HG02884 (cell line): ENCODE measurements at regions not wholly inside any gene's neighbourhood (a gene's known extent, or its start where the extent isn't known, plus 50 kb on each side); places are given as distances from the start of the nearest gene placed in this dataset.

Source experiments
- ATAC-seq: cut with Tn5 transposase; IDR thresholded peaks from one replicate; pipeline ENCODE4 v1.9.1; 2021; ENCODE audit warnings: mild to moderate bottlenecking, moderate library complexity; ENCODE audit not compliant: unreplicated experiment

GRCh38 chr4:186018261-186018660, 50.7 kb upstream of the TLR3 start:
- ATAC-seq = no peak

GRCh38 chr4:186018784-186019183, 50.2 kb upstream of the TLR3 start:
- ATAC-seq = no peak
